PC-3 (cell line): ENCODE measurements at regions not wholly inside any gene's neighbourhood (a gene's known extent, or its start where the extent isn't known, plus 50 kb on each side); places are given as distances from the start of the nearest gene placed in this dataset.

Source experiments
- ATAC-seq: fragments of 200-7000 bp; cut with Tn5 transposase; 2 replicates; pipeline ENCODE4 v1.9.1; 2020; ENCODE audit warnings: mild to moderate bottlenecking, moderate library complexity
- BruUV-seq: library from RNA; stranded (reverse); fragments of 400-500 nt; replicated peaks from 2 replicates; lab custom pipeline; 2021; lab: Mats Ljungman, UMichigan
- CTCF ChIA-PET: fragments of 300-600 bp; sonication (Branson Sonifier 250); formaldehyde crosslinking; loops from one replicate; lab custom pipeline; 2022; ENCODE audit warnings: antibody characterized with exemption; lab: Charles Lee
- POLR2A ChIA-PET: fragments of 300-600 bp; sonication (Branson Sonifier 250); formaldehyde crosslinking; loops from one replicate; lab custom pipeline; 2022; ENCODE audit warnings: antibody characterized with exemption; ENCODE audit not compliant: unreplicated experiment; lab: Charles Lee
- DNase-seq: peaks from one replicate; pipeline ENCODE4 v3.0.0-alpha.2; 2015
- H2AFZ ChIP-seq: fragments of 300-600 bp; sonication (generic); 2 replicates; pipeline ENCODE4 v1.6.0; 2016; ENCODE audit warnings: antibody characterized with exemption, low read length
- H3F3A ChIP-seq: fragments of 300-600 bp; sonication (generic); one replicate; pipeline ENCODE4 v1.6.0; 2017; ENCODE audit warnings: antibody characterized with exemption, low read length, control low read depth, mild to moderate bottlenecking; ENCODE audit not compliant: unreplicated experiment
- H3K27ac ChIP-seq: fragments of 300-600 bp; sonication (generic); 2 replicates; pipeline ENCODE4 v1.5.1; 2016; ENCODE audit warnings: mild to moderate bottlenecking, low read length
- H3K27me3 ChIP-seq: fragments of 300-600 bp; sonication (generic); 2 replicates; pipeline ENCODE4 v1.6.1; 2016; ENCODE audit warnings: low read length, mixed read lengths
- H3K36me3 ChIP-seq: fragments of 300-600 bp; sonication (generic); 2 replicates; pipeline ENCODE4 v1.6.1; 2016; ENCODE audit warnings: low read depth, mixed run types, low read length, mixed read lengths
- H3K4me1 ChIP-seq: fragments of 300-600 bp; sonication (generic); 2 replicates; pipeline ENCODE4 v1.5.1; 2016; ENCODE audit warnings: low read length; ENCODE audit not compliant: insufficient read depth
- H3K4me2 ChIP-seq: fragments of 300-600 bp; sonication (generic); 2 replicates; pipeline ENCODE4 v1.6.0; 2016; ENCODE audit warnings: low read length
- H3K4me3 ChIP-seq: fragments of 300-600 bp; sonication (generic); 2 replicates; pipeline ENCODE4 v1.5.1; 2016; ENCODE audit warnings: mild to moderate bottlenecking, low read length, mixed read lengths
- H3K79me2 ChIP-seq: fragments of 300-600 bp; sonication (generic); 2 replicates; pipeline ENCODE4 v1.6.1; 2017; ENCODE audit warnings: low read length, mixed read lengths
- H3K9ac ChIP-seq: fragments of 300-600 bp; sonication (generic); 2 replicates; pipeline ENCODE4 v1.6.0; 2016; ENCODE audit warnings: mild to moderate bottlenecking, low read length
- H3K9me2 ChIP-seq: fragments of 300-600 bp; sonication (generic); replicated peaks from 2 replicates; pipeline ENCODE4 v1.6.1; 2016; ENCODE audit warnings: mixed run types, low read length, mixed read lengths
- H3K9me3 ChIP-seq: fragments of 300-600 bp; sonication (generic); 2 replicates; pipeline ENCODE4 v1.6.1; 2016; ENCODE audit warnings: low read length, mixed read lengths
- H4K20me1 ChIP-seq: fragments of 300-600 bp; sonication (generic); 2 replicates; pipeline ENCODE4 v1.6.1; 2016; ENCODE audit warnings: low read length, mixed read lengths
- CTCF ChIP-seq: fragments of 300-600 bp; sonication (generic); conservative IDR thresholded peaks from 2 replicates; pipeline ENCODE4 v1.5.1; 2017; ENCODE audit warnings: antibody characterized with exemption, low read depth, mild to moderate bottlenecking, low read length
- EZH2 ChIP-seq: fragments of 300-600 bp; sonication (generic); IDR thresholded peaks from one replicate; pipeline ENCODE4 v1.6.1; 2017; ENCODE audit warnings: antibody characterized with exemption, mild to moderate bottlenecking, low read length; ENCODE audit not compliant: unreplicated experiment
- EZH2phosphoT487 ChIP-seq: fragments of 300-600 bp; sonication (generic); IDR thresholded peaks from 2 replicates; pipeline ENCODE4 v1.6.1; 2018; ENCODE audit warnings: mild to moderate bottlenecking, antibody characterized with exemption, low read length, borderline replicate concordance
- intact Hi-C: fragments of 100-400 bp; cut with micrococcal nuclease; formaldehyde crosslinking; loops from 2 replicates; pipeline ENCODE4 v1.9.0; 2023

DNA sequence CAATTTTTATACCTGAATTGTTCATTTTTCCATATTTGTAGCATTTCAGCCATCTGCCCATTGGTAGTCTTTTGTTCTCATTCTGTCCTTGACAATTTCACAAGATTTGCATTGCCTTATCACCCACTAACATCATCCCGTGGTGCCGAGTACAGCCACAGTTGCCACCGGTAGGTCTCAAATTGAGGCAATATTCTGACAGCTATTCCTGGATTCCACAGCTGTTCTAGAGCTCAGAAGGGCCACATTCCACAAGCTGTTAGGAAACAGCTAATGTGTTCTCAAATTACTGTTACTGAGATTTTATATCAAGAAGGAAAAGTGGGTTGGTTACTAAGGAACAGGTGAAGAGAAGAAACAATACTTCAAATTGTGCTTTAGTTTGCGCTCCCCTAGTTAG, 178.8 kb downstream of the RPRM start:
- Histone ChIP-seq H3K79me2 (no peaks in the 10 kb centered on the region), H3K27ac (no peak overlapping the region), H3K4me3 (no peak overlapping the region), H3K9me3 (no peaks in the 10 kb centered on the region), H3K4me2 (no peak overlapping the region), H3K27me3 (peaks cover 10% of the 10 kb centered on the region; the same call in 1 of the 2 replicates), H3K9ac (no peak overlapping the region), H3K4me1 (no peaks in the 10 kb centered on the region), H3K36me3 (no peaks in the 10 kb centered on the region), H4K20me1 (no peaks in the 10 kb centered on the region), H2AFZ (no peak overlapping the region), H3F3A (no peaks in the 10 kb centered on the region), H3K9me2 (no peaks in the 10 kb centered on the region)
- TF ChIP-seq CTCF (no peak), EZH2phosphoT487 (no peak), EZH2 (no peak)
- POLR2A ChIA-PET, result no interaction called here
- DNase-seq (no peak), ATAC-seq (no peak)
- intact Hi-C loops, result no loop called here
- CTCF ChIA-PET, result no interaction called here
- no TSS peak for BruUV-seq

- Histone ChIP-seq H3F3A (no peaks in the 10 kb centered on the region), H4K20me1 (no peaks in the 10 kb centered on the region), H3K4me3 (no peak overlapping the region), H3K4me2 (no peak overlapping the region), H3K27me3 (peaks cover 10% of the 10 kb centered on the region; the same call in 1 of the 2 replicates), H3K27ac (no peak overlapping the region), H3K4me1 (no peaks in the 10 kb centered on the region), H3K79me2 (no peaks in the 10 kb centered on the region), H3K9me2 (no peaks in the 10 kb centered on the region), H3K9ac (no peak overlapping the region), H2AFZ (no peak overlapping the region), H3K36me3 (no peaks in the 10 kb centered on the region), H3K9me3 (no peaks in the 10 kb centered on the region)
- no peak for DNase-seq
- no peak for ATAC-seq
- POLR2A ChIA-PET, result no interaction called here
- intact Hi-C loops, result no loop called here
- no TSS peak for BruUV-seq
- CTCF ChIA-PET, result no interaction called here
- TF ChIP-seq CTCF (no peak), EZH2 (no peak), EZH2phosphoT487 (no peak)
These were observed 179.3 kb downstream of the RPRM start for GRCh38 chr2:153299217-153299616.

GRCh38 chr2:153294199-153294786, 184.3 kb downstream of the RPRM start:
- H4K20me1 ChIP-seq, result no peaks in the 10 kb centered on the region
- DNase-seq (no peak), ATAC-seq (no peak)
- no peaks in the 10 kb centered on the region for H3K79me2 ChIP-seq
- intact Hi-C loops, result no loop called here
- H3K4me3 ChIP-seq, result no peak overlapping the region
- H3K9me3 ChIP-seq, result no peaks in the 10 kb centered on the region
- no peaks in the 10 kb centered on the region for H3K36me3 ChIP-seq
- POLR2A ChIA-PET, result no interaction called here
- no peak overlapping the region for H2AFZ ChIP-seq
- H3K27me3 ChIP-seq, result peaks cover 19% of the 10 kb centered on the region
- no peak for TF ChIP-seq EZH2phosphoT487
- TF ChIP-seq EZH2, result no peak
- TF ChIP-seq CTCF, result no peak
- no peak overlapping the region for H3K9ac ChIP-seq
- CTCF ChIA-PET, result no interaction called here
- H3K9me2 ChIP-seq, result no peaks in the 10 kb centered on the region
- no peaks in the 10 kb centered on the region for H3K4me1 ChIP-seq
- H3K27ac ChIP-seq, result no peak overlapping the region
- H3K4me2 ChIP-seq, result no peak overlapping the region
- H3F3A ChIP-seq, result no peaks in the 10 kb centered on the region
- no TSS peak for BruUV-seq
